Hepatocyte (in vitro differentiated cells): ENCODE measurements at regions not wholly inside any gene's neighbourhood (a gene's known extent, or its start where the extent isn't known, plus 50 kb on each side); places are given as distances from the start of the nearest gene placed in this dataset.

ENCODE experiments used
- DNase-seq: peaks from one replicate; pipeline ENCODE4 v3.0.0-alpha.2; 2016; ENCODE audit warnings: low spot score
- H2AFZ ChIP-seq: fragments of 200-600 bp; sonication (generic); 2 replicates; pipeline ENCODE4 v1.6.0; 2016; ENCODE audit warnings: antibody characterized with exemption, mild to moderate bottlenecking
- H3K27ac ChIP-seq: fragments of 200-600 bp; sonication (generic); 2 replicates; pipeline ENCODE4 v1.5.1; 2016; ENCODE audit warnings: mild to moderate bottlenecking
- H3K27me3 ChIP-seq: fragments of 200-600 bp; sonication (generic); 2 replicates; pipeline ENCODE4 v1.6.1; 2016
- H3K36me3 ChIP-seq: fragments of 200-600 bp; sonication (generic); replicated peaks from 2 replicates; pipeline ENCODE4 v1.5.1; 2016; ENCODE audit warnings: low read depth; ENCODE audit not compliant: insufficient read depth
- H3K4me1 ChIP-seq: fragments of 200-600 bp; sonication (generic); 2 replicates; pipeline ENCODE4 v1.5.1; 2016; ENCODE audit warnings: mild to moderate bottlenecking, moderate library complexity; ENCODE audit not compliant: insufficient read depth
- H3K4me2 ChIP-seq: fragments of 200-600 bp; sonication (generic); 2 replicates; pipeline ENCODE4 v1.6.0; 2016
- H3K4me3 ChIP-seq: fragments of 200-600 bp; sonication (generic); 2 replicates; pipeline ENCODE4 v1.5.1; 2016; ENCODE audit warnings: mild to moderate bottlenecking
- H3K79me2 ChIP-seq: fragments of 200-600 bp; sonication (generic); 2 replicates; pipeline ENCODE4 v1.6.0; 2017; ENCODE audit warnings: mild to moderate bottlenecking
- H3K9me2 ChIP-seq: fragments of 200-600 bp; sonication (generic); replicated peaks from 2 replicates; pipeline ENCODE4 v1.6.0; 2017; ENCODE audit warnings: mild to moderate bottlenecking; ENCODE audit not compliant: insufficient read depth
- H3K9me3 ChIP-seq: fragments of 200-600 bp; sonication (generic); 2 replicates; pipeline ENCODE4 v1.5.1; 2016; ENCODE audit warnings: low read depth, mild to moderate bottlenecking
- H4K20me1 ChIP-seq: fragments of 200-600 bp; sonication (generic); 2 replicates; pipeline ENCODE4 v1.6.0; 2016; ENCODE audit warnings: mild to moderate bottlenecking; ENCODE audit not compliant: insufficient read depth, poor library complexity, severe bottlenecking
- EZH2 ChIP-seq: fragments of 200-600 bp; sonication (generic); IDR thresholded peaks from 2 replicates; pipeline ENCODE4 v1.6.1; 2016; ENCODE audit warnings: antibody characterized with exemption, mild to moderate bottlenecking, borderline replicate concordance
- EZH2phosphoT487 ChIP-seq: fragments of 200-600 bp; sonication (generic); IDR thresholded peaks from one replicate; pipeline ENCODE4 v1.6.1; 2018; ENCODE audit warnings: antibody characterized with exemption, mild to moderate bottlenecking, low read depth, moderate library complexity; ENCODE audit not compliant: unreplicated experiment, severe bottlenecking
- WGBS: methylation state at CpG from one replicate; pipeline ENCODE4 v1.1.6; 2016; ENCODE audit warnings: low lambda C conversion rate; ENCODE audit errors: missing lambda C conversion rate; 5-methylcytosine and 5-hydroxymethylcytosine counted together
- TF ChIP-seq, protein P1 (sequence below): fragments of 200-600 bp; sonication (generic); IDR thresholded peaks from 2 replicates; pipeline ENCODE4 v1.5.1; 2016; ENCODE audit warnings: antibody characterized with exemption, mild to moderate bottlenecking; ENCODE audit not compliant: poor library complexity

- H3K36me3 ChIP-seq = no peaks in the 10 kb centered on the region
- 83% methylated on average over 8 of the region's 8 CpGs for WGBS
- H3K27ac ChIP-seq = no peak overlapping the region
- H3K27me3 ChIP-seq = peaks cover 5% of the 10 kb centered on the region
- no peaks in the 10 kb centered on the region for H4K20me1 ChIP-seq
- no peaks in the 10 kb centered on the region for H3K9me3 ChIP-seq
- DNase-seq = no peak
- H3K4me3 ChIP-seq = no peak overlapping the region
- no peaks in the 10 kb centered on the region for H3K4me1 ChIP-seq
- H2AFZ ChIP-seq = no peak overlapping the region
- TF ChIP-seq EZH2 = no peak
- TF ChIP-seq, protein P1, sequence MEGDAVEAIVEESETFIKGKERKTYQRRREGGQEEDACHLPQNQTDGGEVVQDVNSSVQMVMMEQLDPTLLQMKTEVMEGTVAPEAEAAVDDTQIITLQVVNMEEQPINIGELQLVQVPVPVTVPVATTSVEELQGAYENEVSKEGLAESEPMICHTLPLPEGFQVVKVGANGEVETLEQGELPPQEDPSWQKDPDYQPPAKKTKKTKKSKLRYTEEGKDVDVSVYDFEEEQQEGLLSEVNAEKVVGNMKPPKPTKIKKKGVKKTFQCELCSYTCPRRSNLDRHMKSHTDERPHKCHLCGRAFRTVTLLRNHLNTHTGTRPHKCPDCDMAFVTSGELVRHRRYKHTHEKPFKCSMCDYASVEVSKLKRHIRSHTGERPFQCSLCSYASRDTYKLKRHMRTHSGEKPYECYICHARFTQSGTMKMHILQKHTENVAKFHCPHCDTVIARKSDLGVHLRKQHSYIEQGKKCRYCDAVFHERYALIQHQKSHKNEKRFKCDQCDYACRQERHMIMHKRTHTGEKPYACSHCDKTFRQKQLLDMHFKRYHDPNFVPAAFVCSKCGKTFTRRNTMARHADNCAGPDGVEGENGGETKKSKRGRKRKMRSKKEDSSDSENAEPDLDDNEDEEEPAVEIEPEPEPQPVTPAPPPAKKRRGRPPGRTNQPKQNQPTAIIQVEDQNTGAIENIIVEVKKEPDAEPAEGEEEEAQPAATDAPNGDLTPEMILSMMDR = no peak
- TF ChIP-seq EZH2phosphoT487 = no peak
- H3K4me2 ChIP-seq = no peak overlapping the region
- no peaks in the 10 kb centered on the region for H3K79me2 ChIP-seq
- H3K9me2 ChIP-seq = no peaks in the 10 kb centered on the region
Observed at GRCh38 chr1:29517251-29518086, 281.1 kb downstream of the PTPRU start.

DNA sequence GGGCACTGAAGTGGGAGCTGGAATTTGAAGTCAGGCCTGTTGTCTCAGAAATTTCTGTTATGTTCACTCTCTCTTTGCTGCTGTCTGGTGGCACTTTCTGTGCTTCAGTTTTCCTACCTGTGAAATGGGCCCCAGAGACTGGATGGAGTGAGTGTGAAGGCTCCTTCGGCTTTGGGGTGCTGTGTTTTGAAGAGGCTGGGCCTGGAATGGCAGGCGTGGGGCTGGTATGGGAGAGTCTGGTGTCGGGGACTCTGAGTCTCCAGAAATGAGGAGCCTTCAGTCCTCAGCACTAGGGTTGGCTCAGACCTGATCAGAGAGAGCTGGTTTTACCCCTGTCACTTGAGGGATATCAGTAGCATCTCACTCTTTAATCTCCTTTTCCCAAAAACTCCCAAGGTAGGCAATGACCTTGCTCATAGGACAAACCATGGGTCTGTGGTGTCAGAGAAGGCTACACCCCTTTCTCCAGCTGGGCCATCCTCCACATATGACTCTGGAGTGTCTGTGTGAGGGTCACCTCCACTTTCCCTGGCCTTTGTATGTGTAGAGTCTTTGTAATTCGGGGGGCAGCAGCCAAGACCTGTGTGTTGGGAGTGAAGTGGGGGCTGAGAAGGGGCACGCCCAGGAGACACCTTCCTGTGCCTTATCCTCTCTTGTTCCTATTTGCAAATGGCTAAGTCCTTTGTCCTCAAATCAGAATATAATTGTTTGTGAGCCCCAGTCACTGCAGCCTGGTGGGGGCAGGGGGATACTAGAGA is 279.9 kb downstream of the PTPRU start:
- 87% methylated on average over 5 of the region's 5 CpGs for WGBS
- TF ChIP-seq EZH2 = no peak
- no peak for TF ChIP-seq EZH2phosphoT487
- TF ChIP-seq, protein P1 = no peak
- H3K9me2 ChIP-seq = no peaks in the 10 kb centered on the region
- H3K4me2 ChIP-seq = no peak overlapping the region
- peaks cover 9% of the 10 kb centered on the region for H3K27me3 ChIP-seq
- H3K27ac ChIP-seq = no peak overlapping the region
- no peak for DNase-seq
- H2AFZ ChIP-seq = no peak overlapping the region
- no peaks in the 10 kb centered on the region for H3K4me1 ChIP-seq
- H4K20me1 ChIP-seq = no peaks in the 10 kb centered on the region
- H3K4me3 ChIP-seq = no peak overlapping the region
- no peaks in the 10 kb centered on the region for H3K9me3 ChIP-seq
- H3K36me3 ChIP-seq = no peaks in the 10 kb centered on the region
- no peaks in the 10 kb centered on the region for H3K79me2 ChIP-seq

DNA sequence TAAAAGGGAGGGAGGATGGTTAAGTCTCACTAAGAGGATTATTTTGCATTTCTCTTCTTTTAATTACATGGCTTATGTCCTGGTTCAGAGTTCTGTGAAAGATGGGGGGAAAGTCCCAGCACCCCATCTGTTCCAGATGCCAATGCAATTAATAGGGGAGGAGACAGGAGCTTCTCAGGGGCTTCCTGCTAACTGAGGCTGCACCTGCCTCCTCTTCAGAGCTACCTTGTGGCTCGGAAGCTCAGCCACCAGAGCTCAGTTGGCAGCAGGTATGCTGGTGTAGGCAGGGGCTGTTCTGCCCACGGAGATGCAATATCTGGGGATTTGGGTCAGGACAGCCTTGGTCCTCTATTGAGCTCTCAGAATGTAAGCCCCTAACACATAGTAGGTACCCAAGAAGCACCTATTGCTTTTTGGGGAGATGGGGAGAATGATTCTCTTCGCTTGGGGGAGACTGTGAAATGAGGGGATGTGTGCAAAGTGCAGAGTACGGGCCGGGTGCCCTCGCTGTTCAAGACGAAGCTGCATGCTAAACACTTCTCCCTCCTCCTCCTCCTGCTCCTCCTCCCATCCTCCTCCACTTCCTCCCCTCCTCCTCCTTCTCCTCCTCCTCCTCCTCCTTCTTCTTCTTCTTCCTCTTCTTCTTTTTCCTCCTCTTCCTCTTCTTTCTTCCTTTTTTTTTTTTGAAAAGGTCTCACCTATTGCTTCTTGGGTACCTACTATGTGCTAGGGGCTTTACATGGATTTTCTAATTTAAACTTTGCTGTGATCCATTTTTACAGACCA is 279.0 kb downstream of the PTPRU start:
- Histone ChIP-seq H2AFZ (no peak overlapping the region), H3K27ac (no peak overlapping the region), H3K9me2 (no peaks in the 10 kb centered on the region), H3K27me3 (peaks cover 9% of the 10 kb centered on the region), H3K36me3 (no peaks in the 10 kb centered on the region), H4K20me1 (no peaks in the 10 kb centered on the region), H3K4me2 (no peak overlapping the region), H3K9me3 (no peaks in the 10 kb centered on the region), H3K79me2 (no peaks in the 10 kb centered on the region), H3K4me1 (no peaks in the 10 kb centered on the region), H3K4me3 (no peak overlapping the region)
- WGBS = 84% methylated on average over 6 of the region's 7 CpGs
- TF ChIP-seq, protein P1 = no peak
- no peak for TF ChIP-seq EZH2phosphoT487
- TF ChIP-seq EZH2 = no peak
- DNase-seq = no peak
